ENCODE measurements at regions not wholly inside any gene's neighbourhood (a gene's known extent, or its start where the extent isn't known, plus 50 kb on each side); places are given as distances from the start of the nearest gene placed in this dataset.
"Not testable (repeated sequence)": the region's sequence is repeated elsewhere in the genome, so short reads cannot be mapped to it uniquely, and the experiment has no call there.

DNA sequence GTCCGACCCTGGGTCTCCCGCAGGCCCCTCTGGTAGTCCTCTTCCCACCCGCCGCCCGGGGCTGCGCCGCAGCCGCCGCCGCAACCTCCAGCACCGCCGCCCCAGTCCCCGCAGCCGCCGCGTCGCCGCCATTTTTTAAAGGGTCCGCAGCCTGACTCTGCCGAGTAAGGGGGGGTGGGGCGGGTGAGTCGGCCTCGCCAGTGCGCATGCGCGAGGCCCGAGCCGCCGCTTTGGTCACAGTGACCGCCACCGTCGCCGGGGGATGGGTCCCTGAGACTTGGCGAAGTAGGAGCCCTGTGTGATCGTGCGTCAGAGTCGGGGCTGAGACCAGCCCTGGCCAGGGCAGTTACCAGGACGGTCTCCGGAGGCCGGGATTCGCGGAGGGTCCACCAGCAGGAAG lies 532.8 kb downstream of the FOXD4L4 start:
- TF ChIP-seq, protein P1, sequence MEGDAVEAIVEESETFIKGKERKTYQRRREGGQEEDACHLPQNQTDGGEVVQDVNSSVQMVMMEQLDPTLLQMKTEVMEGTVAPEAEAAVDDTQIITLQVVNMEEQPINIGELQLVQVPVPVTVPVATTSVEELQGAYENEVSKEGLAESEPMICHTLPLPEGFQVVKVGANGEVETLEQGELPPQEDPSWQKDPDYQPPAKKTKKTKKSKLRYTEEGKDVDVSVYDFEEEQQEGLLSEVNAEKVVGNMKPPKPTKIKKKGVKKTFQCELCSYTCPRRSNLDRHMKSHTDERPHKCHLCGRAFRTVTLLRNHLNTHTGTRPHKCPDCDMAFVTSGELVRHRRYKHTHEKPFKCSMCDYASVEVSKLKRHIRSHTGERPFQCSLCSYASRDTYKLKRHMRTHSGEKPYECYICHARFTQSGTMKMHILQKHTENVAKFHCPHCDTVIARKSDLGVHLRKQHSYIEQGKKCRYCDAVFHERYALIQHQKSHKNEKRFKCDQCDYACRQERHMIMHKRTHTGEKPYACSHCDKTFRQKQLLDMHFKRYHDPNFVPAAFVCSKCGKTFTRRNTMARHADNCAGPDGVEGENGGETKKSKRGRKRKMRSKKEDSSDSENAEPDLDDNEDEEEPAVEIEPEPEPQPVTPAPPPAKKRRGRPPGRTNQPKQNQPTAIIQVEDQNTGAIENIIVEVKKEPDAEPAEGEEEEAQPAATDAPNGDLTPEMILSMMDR (IDR thresholded peaks at IDR 0.05; ENCODE audit: insufficient read depth, low read length, poor library complexity, severe bottlenecking), result not testable (repeated sequence)
- not testable (repeated sequence) for TF ChIP-seq EZH2phosphoT487 (conservative IDR thresholded peaks at IDR 0.05; ENCODE audit: low read length)
